NOMO-1 (cell line): ENCODE measurements at regions not wholly inside any gene's neighbourhood (a gene's known extent, or its start where the extent isn't known, plus 50 kb on each side); places are given as distances from the start of the nearest gene placed in this dataset.
"Not testable (repeated sequence)": the region's sequence is repeated elsewhere in the genome, so short reads cannot be mapped to it uniquely, and the experiment has no call there.

ENCODE experiments used
- DNase-seq, 2 experiments: peaks; one replicate each; lab custom pipeline; 2025; ENCODE audit not compliant: unreplicated experiment in 2 of 2; lab: John Stamatoyannopoulos, UW

- DNase-seq, result no peak
Measured at GRCh38 chr7:131152766-131153165, 174.9 kb upstream of the MKLN1 start.

DNA sequence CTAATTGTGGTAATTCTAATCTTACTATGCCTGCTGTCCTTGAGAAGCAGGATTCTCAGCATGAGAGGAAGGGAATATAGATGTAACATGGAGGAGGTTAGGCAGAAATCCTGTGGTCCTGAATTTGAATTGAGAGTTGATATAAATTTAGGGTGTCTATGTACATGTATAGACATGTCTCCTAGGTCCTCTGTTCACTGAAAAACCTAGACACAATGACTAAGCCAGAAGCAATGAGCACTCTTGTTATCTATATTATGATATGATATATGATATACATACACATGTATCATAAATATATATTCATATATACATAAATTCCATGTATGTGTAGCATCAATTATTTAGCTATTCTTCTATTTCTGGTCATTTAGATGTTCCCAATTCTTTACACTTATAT, 173.3 kb upstream of the MKLN1 start:
- DNase-seq, result no peak

- no peak for DNase-seq
Measured at GRCh38 chr7:131157530-131158243, 170.0 kb upstream of the MKLN1 start.

DNA sequence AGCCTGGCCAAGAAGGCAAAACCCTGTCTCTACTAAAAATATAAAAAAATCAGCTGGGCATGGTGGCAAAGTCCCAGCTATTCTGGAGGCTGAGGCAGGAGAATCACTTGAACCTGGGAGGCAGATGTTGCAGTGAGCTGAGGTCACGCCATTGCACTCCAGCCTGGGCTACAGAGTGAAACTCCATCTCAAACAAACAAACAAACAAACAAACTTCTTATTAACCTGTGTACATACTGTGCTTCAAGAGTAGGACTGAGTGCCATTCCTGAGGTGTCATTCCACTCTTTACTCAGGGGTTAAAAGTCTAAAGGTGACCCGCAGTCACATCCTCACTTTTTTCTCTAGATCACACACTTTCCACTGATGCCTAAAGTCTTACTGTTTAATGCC, 169.4 kb upstream of the MKLN1 start:
- DNase-seq, result not testable (repeated sequence)

DNA sequence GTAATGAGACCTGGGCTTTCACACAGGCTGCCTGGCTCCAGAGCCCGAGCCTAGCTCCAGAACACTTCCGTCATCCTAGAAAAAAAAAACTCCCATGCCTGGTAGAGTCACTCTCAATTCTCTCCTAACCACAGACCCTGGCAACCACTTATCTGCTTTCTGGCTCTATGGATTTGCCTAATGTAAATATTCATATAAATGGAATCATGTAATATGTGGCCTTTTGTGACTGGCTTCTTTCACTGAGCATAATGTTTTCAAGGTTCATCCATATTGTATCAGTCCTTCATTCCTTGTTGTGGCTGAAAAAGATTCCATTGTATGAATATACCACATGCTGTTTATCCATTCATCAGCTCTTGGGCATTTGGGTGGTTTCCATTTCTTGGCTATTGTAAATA, 167.7 kb upstream of the MKLN1 start:
- no peak for DNase-seq

DNA sequence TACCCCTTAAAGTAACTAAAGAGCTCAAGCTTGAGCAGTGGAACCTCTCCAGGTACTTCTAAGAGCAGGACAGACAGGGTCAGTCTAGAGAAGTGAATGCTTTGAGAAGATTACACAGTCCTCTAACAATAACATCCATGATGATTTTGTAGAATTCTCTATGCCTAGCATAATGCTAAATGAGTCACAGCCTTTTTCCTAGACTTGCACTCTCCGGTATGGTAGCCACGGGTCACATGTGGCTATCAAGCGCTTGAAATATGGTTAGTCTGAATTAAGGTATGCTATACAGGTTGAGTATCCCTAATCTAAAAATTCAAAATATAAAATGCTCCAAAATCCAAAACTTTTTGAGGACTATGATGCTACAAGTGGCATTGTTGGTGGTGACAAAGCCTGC, 166.6 kb upstream of the MKLN1 start:
- no peak for DNase-seq

GRCh38 chr7:131164025-131164925, 163.4 kb upstream of the MKLN1 start:
- no peak for DNase-seq

GRCh38 chr7:131166066-131166465, 161.6 kb upstream of the MKLN1 start:
- DNase-seq, result no peak

DNA sequence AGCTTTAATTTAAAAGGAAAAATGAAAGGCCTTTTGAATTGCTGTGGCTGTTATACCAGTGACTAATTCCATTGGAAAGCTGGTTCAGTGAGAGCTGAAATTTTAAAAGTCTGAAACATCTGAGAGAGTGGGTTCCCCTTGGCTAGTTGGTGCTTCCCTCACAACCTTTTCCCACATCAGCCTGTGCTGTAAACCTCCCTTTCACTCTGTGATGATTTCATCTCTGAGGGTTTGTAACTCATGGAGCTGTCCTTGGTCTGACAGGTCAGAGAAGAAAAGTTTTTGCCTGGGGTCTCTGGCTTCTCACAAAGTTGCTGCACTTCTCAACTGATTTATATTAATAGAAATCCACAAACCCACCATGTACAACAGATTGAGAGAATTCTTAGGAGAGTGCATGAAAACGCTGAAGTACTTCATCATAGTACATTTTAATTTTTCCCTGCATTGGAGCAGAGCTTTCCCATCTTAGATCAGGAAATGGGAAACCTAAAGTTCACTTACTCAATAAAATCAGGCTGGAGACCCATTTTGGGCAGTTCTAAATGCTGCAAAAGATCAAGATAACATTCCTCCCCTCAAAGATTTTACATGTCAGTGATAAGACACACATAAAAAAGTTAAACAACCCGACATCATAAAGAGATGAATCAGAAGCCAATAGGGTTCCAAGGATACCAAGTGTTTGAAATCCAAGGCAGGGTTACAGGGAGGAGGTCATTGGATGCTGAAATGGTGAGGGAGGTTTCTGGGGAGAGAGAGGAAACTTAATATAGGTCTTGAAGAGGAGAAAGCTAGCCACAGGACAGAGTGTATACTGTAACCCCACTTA, 157.0 kb upstream of the MKLN1 start:
- no peak for DNase-seq

GRCh38 chr7:131173145-131173890, 154.4 kb upstream of the MKLN1 start:
- no peak for DNase-seq

DNA sequence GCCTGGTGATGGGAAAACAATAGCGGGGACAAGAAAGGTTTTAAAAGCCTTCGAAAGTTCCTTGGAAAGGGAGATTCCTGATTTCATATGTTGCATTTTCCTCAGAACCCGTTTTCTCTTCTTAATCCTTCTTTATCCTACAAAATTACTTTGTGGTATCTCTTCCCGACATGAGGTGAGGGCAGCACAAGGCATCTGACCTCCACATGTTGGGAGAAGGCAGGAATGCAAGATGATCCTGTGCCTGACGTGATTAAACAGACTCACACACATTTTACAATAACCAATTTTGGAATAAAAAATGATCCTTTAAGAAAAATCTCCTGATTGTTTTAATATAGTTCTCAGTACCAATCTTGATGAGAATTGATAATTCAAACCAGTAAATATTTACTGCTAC, 153.3 kb upstream of the MKLN1 start:
- DNase-seq, result no peak

- no peak for DNase-seq
Measured at GRCh38 chr7:131174855-131175254, 152.8 kb upstream of the MKLN1 start.

DNA sequence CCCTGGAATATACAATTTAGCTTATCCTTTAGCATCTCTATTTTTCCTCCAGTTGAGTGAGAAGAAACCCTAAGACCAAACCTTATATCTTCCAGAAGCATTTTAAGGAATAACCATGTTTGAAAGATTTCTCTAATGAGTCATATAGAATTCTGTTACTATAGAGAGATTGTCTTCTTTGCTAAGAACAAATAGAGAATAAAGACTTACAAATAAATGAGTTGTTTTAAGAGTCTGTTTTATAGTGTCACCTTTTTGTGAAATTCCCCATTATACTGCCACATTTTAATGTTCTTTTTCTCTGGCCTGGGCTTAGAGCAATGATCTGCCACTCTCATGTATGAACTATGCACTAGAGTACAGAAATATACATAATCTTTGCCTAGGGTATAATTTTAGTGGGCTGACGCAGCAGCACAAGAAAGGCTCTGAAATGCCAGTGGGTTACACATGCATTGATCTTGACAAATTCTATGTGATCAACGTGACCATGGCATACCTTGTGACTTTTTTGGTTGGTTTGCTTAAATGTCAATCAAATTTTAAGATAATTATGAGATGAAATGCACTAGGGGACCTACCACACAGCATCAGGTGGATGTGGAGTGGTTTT, 145.1 kb upstream of the MKLN1 start:
- no peak for DNase-seq

GRCh38 chr7:131183072-131183471, 144.6 kb upstream of the MKLN1 start:
- no peak for DNase-seq

- no peak for DNase-seq
Measured at GRCh38 chr7:131183611-131184119, 144.0 kb upstream of the MKLN1 start.

DNA sequence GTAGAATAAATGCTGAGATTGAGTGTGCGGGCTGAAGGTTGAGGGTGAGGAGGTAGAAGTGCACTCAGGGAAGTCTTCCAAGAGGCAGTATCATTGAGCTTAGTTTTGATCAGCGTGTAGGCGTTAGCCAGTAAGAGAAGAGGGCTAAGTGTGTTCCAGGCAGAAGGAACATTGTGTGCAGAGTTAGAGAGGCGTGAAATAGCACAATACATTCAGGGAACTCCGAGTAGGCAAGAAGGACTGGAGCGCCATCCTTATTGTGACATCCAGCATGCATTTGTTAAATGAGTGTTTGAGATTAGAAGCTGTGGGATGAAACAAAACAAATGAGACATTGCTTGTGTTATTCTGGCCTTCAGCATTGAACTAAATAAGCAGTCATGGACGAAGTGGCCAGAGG, 140.9 kb upstream of the MKLN1 start:
- DNase-seq, result no peak

GRCh38 chr7:131188367-131189339, 139.0 kb upstream of the MKLN1 start:
- peak; percentile 66 to 93 for DNase-seq

- no peak for DNase-seq
Measured at GRCh38 chr7:131189488-131189887, 138.2 kb upstream of the MKLN1 start.

DNA sequence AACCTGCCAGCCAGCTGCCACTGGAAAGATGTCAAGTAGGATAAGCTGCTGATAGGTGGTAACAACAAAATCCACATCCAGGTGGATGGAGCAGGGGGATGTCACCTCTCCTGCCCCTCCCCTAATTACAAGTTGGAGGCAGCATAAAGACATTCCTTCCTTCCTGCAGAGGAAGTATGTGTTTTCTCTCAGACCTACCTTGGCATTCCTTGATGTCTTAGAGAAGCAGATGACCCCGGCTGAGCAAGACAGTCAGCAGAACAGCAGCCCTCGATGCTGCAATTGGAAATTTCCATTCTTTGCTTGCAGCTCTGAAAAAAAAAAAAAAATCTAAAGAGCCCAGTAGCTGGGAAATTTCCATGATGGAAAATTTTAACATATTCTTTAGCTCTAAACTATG, 137.5 kb upstream of the MKLN1 start:
- DNase-seq, result no peak
